Transverse colon (tissue), 4 donors: ENCODE measurements at regions not wholly inside any gene's neighbourhood (a gene's known extent, or its start where the extent isn't known, plus 50 kb on each side); places are given as distances from the start of the nearest gene placed in this dataset.

Experiments used
- CTCF ChIP-seq, 5 experiments: fragments of 200-600 bp in 3 of 5; fragments of 450-650 bp in 2 of 5; sonication (generic) in 3 of 5; IDR thresholded peaks; 1 replicate in 2 of 5; 2 replicates in 3 of 5; pipeline ENCODE4 v1.5.1; 2016 to 2017; ENCODE audit warnings: antibody characterized with exemption in 5 of 5, inconsistent platforms in 3 of 5, mild to moderate bottlenecking in 2 of 5, moderate library complexity in 1 of 5
- POLR2AphosphoS5 ChIP-seq, 3 donors: sonication (generic); formaldehyde crosslinking; IDR thresholded peaks; one replicate each; pipeline ENCODE4 v1.6.1; 2016; ENCODE audit warnings: antibody characterized with exemption in 3 of 3

- TF ChIP-seq POLR2AphosphoS5 (IDR thresholded peaks at IDR 0.05) (no peak), CTCF (IDR thresholded peaks at IDR 0.05) (no peak)
These were observed 165.4 kb downstream of the UTP18 start for GRCh38 chr17:51425773-51426172.
